Breast epithelium (tissue), 4 donors: ENCODE measurements at regions not wholly inside any gene's neighbourhood (a gene's known extent, or its start where the extent isn't known, plus 50 kb on each side); places are given as distances from the start of the nearest gene placed in this dataset.
A peak's percentile ranks its signal among the peaks of the same experiment; 100 is the strongest.

Experiments used
- DNase-seq, 2 donors: peaks; one replicate each; pipeline ENCODE4 v3.0.0-alpha.2; 2019; ENCODE audit warnings: low spot score in 2 of 2
- H3K27ac ChIP-seq, 2 donors: fragments of 200-600 bp; sonication (generic) in 1 of 2; one replicate each; pipeline ENCODE4 v1.5.1; 2016 to 2019; ENCODE audit warnings: mild to moderate bottlenecking in 1 of 2
- H3K27me3 ChIP-seq, 2 donors: fragments of 200-600 bp; sonication (generic) in 1 of 2; one replicate each; pipeline versions ENCODE4 v1.5.1 to v1.6.0; 2017 to 2019; ENCODE audit warnings: control low read depth in 1 of 2, mild to moderate bottlenecking in 1 of 2
- H3K36me3 ChIP-seq: fragments of 200-600 bp; one replicate; pipeline ENCODE4 v1.5.1; 2019
- H3K4me1 ChIP-seq, 2 donors: fragments of 200-600 bp; sonication (generic); one replicate each; pipeline ENCODE4 v1.5.1; 2016 to 2019; ENCODE audit warnings: control low read depth in 1 of 2
- H3K4me3 ChIP-seq, 3 donors: fragments of 200-600 bp; sonication (generic); 1 replicate in 2 of 3; 2 replicates in 1 of 3; pipeline ENCODE4 v1.5.1; 2016 to 2019; ENCODE audit warnings: mild to moderate bottlenecking in 3 of 3, moderate library complexity in 2 of 3
- H3K9me3 ChIP-seq, 2 donors: fragments of 200-600 bp; sonication (generic) in 1 of 2; one replicate each; pipeline ENCODE4 v1.5.1; 2016 to 2019; ENCODE audit warnings: control low read depth in 1 of 2
- POLR2A ChIP-seq: fragments of 450-650 bp; IDR thresholded peaks from one replicate; pipeline ENCODE4 v1.6.1; 2016; ENCODE audit warnings: antibody characterized with exemption, mild to moderate bottlenecking, moderate library complexity
- POLR2AphosphoS5 ChIP-seq, 3 donors: sonication (generic); formaldehyde crosslinking; IDR thresholded peaks; one replicate each; pipeline ENCODE4 v1.6.1; 2017; ENCODE audit warnings: antibody characterized with exemption in 3 of 3
- intact Hi-C: fragments of 100-400 bp; cut with DNase I; formaldehyde crosslinking; loops from one replicate; pipeline ENCODE4 v1.15.1; 2023; ENCODE audit warnings: low total_unique reads
- TF ChIP-seq, protein P1 (sequence below), 3 donors: fragments of 450-650 bp; IDR thresholded peaks; one replicate each; pipeline ENCODE4 v1.5.1; 2016 to 2017; ENCODE audit warnings: antibody characterized with exemption in 3 of 3, mild to moderate bottlenecking in 3 of 3, moderate library complexity in 3 of 3

DNA sequence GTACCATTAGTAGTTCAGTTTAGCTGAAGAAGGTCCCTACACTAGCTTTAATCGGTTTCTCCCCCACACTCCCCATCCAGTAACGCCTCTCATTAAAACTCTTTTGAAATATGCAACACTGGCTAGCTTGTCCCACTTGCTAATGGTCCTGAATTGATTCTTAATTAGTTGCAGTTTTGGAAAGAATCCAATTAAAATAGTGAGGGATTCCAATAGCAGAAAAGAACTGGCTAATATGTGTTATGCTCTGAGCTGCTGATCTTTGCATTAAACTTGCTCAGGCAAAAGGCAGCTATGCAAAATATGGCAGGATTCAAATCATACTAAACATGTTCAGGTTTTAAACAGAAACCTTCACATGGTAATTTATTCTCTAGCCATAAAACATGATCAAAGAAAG is 252.5 kb upstream of the HNRNPA3 start:
- no peak for TF ChIP-seq POLR2A
- no peak for TF ChIP-seq POLR2AphosphoS5 (IDR thresholded peaks at IDR 0.05)
- TF ChIP-seq, protein P1, sequence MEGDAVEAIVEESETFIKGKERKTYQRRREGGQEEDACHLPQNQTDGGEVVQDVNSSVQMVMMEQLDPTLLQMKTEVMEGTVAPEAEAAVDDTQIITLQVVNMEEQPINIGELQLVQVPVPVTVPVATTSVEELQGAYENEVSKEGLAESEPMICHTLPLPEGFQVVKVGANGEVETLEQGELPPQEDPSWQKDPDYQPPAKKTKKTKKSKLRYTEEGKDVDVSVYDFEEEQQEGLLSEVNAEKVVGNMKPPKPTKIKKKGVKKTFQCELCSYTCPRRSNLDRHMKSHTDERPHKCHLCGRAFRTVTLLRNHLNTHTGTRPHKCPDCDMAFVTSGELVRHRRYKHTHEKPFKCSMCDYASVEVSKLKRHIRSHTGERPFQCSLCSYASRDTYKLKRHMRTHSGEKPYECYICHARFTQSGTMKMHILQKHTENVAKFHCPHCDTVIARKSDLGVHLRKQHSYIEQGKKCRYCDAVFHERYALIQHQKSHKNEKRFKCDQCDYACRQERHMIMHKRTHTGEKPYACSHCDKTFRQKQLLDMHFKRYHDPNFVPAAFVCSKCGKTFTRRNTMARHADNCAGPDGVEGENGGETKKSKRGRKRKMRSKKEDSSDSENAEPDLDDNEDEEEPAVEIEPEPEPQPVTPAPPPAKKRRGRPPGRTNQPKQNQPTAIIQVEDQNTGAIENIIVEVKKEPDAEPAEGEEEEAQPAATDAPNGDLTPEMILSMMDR (IDR thresholded peaks at IDR 0.05), result no peak
- H3K27me3 ChIP-seq, result no peaks in the 10 kb centered on the region
- no peak overlapping the region for H3K27ac ChIP-seq
- DNase-seq, result no peak
- intact Hi-C loops, result no loop called here
- H3K4me3 ChIP-seq, result no peak overlapping the region
- no peaks in the 10 kb centered on the region for H3K9me3 ChIP-seq
- no peaks in the 10 kb centered on the region for H3K36me3 ChIP-seq
- no peaks in the 10 kb centered on the region for H3K4me1 ChIP-seq

- TF ChIP-seq POLR2A (no peak), POLR2AphosphoS5 (IDR thresholded peaks at IDR 0.05) (no peak)
- TF ChIP-seq, protein P1 (IDR thresholded peaks at IDR 0.05), result no peak
- Histone ChIP-seq H3K9me3 (no peaks in the 10 kb centered on the region), H3K36me3 (no peaks in the 10 kb centered on the region), H3K27me3 (no peaks in the 10 kb centered on the region), H3K4me1 (no peaks in the 10 kb centered on the region), H3K27ac (no peak overlapping the region), H3K4me3 (peak overlapping the region in 2 of 3 donors; percentile 6)
- DNase-seq, result no peak
- intact Hi-C loops, result no loop called here
These were observed 251.7 kb upstream of the HNRNPA3 start for GRCh38 chr2:176960736-176961520.

DNA sequence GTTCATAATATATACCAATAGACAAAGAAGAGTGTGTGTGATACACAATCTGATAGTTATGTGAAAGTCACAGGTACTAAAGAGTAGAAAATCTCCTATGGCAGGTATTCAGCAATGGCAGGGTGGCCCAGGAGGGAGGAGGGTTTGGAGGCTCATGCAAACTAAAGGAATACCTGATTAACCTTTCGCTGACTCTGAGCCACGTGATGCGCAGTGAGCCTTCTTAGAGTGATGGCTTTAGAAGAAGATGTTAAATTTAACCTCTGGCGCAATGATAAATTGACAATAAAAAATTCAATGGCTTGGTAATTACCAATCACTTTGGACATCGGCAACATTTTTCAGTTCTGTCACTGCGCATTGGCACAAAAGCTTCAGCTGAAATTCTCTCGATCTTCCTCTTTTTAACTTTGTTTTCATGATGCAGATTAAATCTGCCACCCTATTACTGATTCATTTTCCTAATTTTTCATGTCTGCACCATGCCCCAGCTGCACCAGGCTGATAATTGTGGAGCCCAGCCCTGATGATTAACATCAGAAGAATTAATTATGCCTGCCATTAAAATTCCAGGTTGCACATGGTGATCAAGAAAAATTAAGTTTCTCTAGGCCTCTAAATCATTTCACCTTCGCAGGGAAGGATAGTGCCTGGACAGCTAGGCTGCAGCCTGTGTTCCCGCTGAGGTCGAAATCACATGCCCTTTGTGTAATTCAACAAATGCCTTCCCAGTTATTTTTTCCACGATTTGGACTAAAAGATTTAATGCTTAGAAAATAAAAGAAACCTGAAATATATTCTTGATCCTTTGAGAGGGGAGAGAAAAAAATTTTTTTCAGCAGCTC is 250.6 kb upstream of the HNRNPA3 start:
- H3K9me3 ChIP-seq, result no peaks in the 10 kb centered on the region
- DNase-seq, result no peak
- no peaks in the 10 kb centered on the region for H3K27me3 ChIP-seq
- TF ChIP-seq, protein P1 (IDR thresholded peaks at IDR 0.05), result no peak
- no peak for TF ChIP-seq POLR2AphosphoS5 (IDR thresholded peaks at IDR 0.05)
- no peak for TF ChIP-seq POLR2A
- intact Hi-C loops, result no loop called here
- no peak overlapping the region for H3K4me3 ChIP-seq
- H3K36me3 ChIP-seq, result no peaks in the 10 kb centered on the region
- no peaks in the 10 kb centered on the region for H3K4me1 ChIP-seq
- H3K27ac ChIP-seq, result no peak overlapping the region

DNA sequence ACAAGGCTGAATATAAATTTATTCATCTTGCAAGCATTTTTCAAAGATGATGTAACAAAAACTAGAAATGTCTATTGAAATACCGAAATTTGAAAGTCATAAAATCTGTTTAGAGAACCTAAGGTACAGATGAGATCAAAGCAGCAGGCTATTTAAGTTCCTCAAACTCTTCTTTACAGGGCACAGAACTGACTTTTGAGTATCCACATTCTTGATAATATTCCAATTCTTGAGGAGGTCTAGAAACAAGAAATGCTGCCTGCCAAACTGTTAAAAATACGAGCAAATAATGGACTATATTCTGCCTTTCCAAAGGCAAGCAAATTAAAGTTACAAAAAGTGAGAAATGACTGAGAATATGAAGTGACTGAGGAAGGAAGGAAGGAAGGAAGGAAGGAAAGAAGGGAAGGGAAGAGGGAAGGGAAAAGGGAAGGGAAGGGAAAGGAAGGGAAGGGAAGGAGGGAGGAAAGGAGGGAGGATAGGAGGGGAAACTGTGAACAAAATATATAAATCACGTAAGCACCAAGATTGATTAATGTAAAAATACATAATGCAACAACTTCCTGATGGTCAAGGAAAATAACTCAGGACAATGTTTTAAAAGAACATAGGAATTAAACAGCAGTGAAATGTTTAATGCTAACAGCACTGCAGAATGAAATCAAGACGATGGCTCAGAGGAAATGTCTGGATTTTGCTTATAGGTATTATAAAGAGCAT is 248.9 kb upstream of the HNRNPA3 start:
- Histone ChIP-seq H3K4me3 (no peak overlapping the region), H3K4me1 (no peaks in the 10 kb centered on the region), H3K9me3 (no peaks in the 10 kb centered on the region), H3K27me3 (no peaks in the 10 kb centered on the region), H3K36me3 (no peaks in the 10 kb centered on the region), H3K27ac (no peak overlapping the region)
- TF ChIP-seq POLR2A (no peak), POLR2AphosphoS5 (IDR thresholded peaks at IDR 0.05) (no peak)
- TF ChIP-seq, protein P1 (IDR thresholded peaks at IDR 0.05), result no peak
- no peak for DNase-seq
- intact Hi-C loops, result no loop called here
